A549 (cell line): ENCODE measurements at regions not wholly inside any gene's neighbourhood (a gene's known extent, or its start where the extent isn't known, plus 50 kb on each side); places are given as distances from the start of the nearest gene placed in this dataset.

Experiments
- ATAC-seq, 2 experiments: fragments of 200-7000 bp in 1 of 2; fragments of >200 bp in 1 of 2; cut with Nextera tagmentation in 1 of 2; cut with Tn5 transposase in 1 of 2; 3 replicates each; pipeline versions ENCODE4 v1.8.0 to v1.9.1; 2018 to 2020; ENCODE audit warnings: mild to moderate bottlenecking in 1 of 2, moderate library complexity in 1 of 2
- CTCF ChIA-PET: fragments of 300-600 bp; sonication (Branson Sonifier 250); formaldehyde crosslinking; extraction: SDS; loops from one replicate; lab custom pipeline; 2021; ENCODE audit warnings: antibody characterized with exemption, inconsistent platforms; lab: Yijun Ruan, JAX
- POLR2A ChIA-PET: fragments of 350-600 bp; formaldehyde crosslinking; extraction: SDS; loops from one replicate; lab custom pipeline; 2021; ENCODE audit warnings: antibody characterized with exemption, inconsistent platforms; lab: Yijun Ruan, JAX
- DNase-seq, 2 experiments: peaks; one replicate each; pipeline versions ENCODE4 v3.0.0 to v3.0.0-alpha.2; 2011 to 2016; ENCODE audit warnings: low read depth in 1 of 2, low spot score in 1 of 2
- FAIRE-seq: peaks from 2 replicates; lab custom pipeline; 2011; peaks lifted over from hg19 to GRCh38; lab: Jason Lieb, UNC
- H3K27ac ChIP-seq, 2 experiments: fragments of >200 bp; sonication (Bioruptor Twin); formaldehyde crosslinking; 3 replicates each; pipeline ENCODE4 v1.5.1; 2016 to 2017
- H3K4me1 ChIP-seq: fragments of >200 bp; sonication (Bioruptor Twin); formaldehyde crosslinking; 3 replicates; pipeline ENCODE4 v1.6.1; 2016
- H3K4me2 ChIP-seq: fragments of >200 bp; sonication (Bioruptor Twin); formaldehyde crosslinking; 3 replicates; pipeline ENCODE4 v1.6.1; 2016
- H3K4me3 ChIP-seq: fragments of >200 bp; sonication (Bioruptor Twin); formaldehyde crosslinking; 3 replicates; pipeline ENCODE4 v1.5.1; 2016
- H3K9me3 ChIP-seq: fragments of >200 bp; sonication (Bioruptor Twin); formaldehyde crosslinking; 3 replicates; pipeline ENCODE4 v1.6.1; 2016
- CBX2 ChIP-seq: fragments of 200-600 bp; sonication (generic); IDR thresholded peaks from 2 replicates; pipeline ENCODE4 v1.6.1; 2016; ENCODE audit warnings: low read depth, mild to moderate bottlenecking, borderline replicate concordance
- CHD2 ChIP-seq: fragments of 150-350 bp; IDR thresholded peaks from 2 replicates; pipeline ENCODE4 v1.6.1; 2014; ENCODE audit warnings: low read length; ENCODE audit not compliant: partially characterized antibody
- EHMT2 ChIP-seq: fragments of 200-600 bp; sonication (generic); IDR thresholded peaks from 2 replicates; pipeline ENCODE4 v1.6.1; 2016; ENCODE audit warnings: antibody characterized with exemption, low read depth, mild to moderate bottlenecking, moderate library complexity
- ESRRA ChIP-seq: fragments of 150-350 bp; IDR thresholded peaks from 2 replicates; pipeline ENCODE4 v1.6.1; 2014; ENCODE audit warnings: mild to moderate bottlenecking, low read length, borderline replicate concordance
- FOSL2 ChIP-seq, 2 experiments: fragments of 450-650 bp in 1 of 2; fragments of >200 bp in 1 of 2; sonication (Bioruptor Twin) in 1 of 2; formaldehyde crosslinking; IDR thresholded peaks; 2 replicates each; pipeline versions ENCODE4 v1.5.0 to v1.6.1; 2016 to 2020; ENCODE audit warnings: mild to moderate bottlenecking in 1 of 2, moderate library complexity in 1 of 2
- HEYL ChIP-seq: fragments of 250-450 bp; sonication (Bioruptor Pico); IDR thresholded peaks from 2 replicates; pipeline ENCODE4 v1.8.0; 2021; ENCODE audit warnings: mild to moderate bottlenecking, moderate library complexity
- HOXB5 ChIP-seq: fragments of 250-450 bp; sonication (Bioruptor Pico); IDR thresholded peaks from 2 replicates; pipeline ENCODE4 v1.5.0; 2020; ENCODE audit warnings: mild to moderate bottlenecking, moderate library complexity
- KDM1A ChIP-seq: fragments of 200-600 bp; sonication (generic); IDR thresholded peaks from 2 replicates; pipeline ENCODE4 v1.6.1; 2016; ENCODE audit warnings: low read depth, mild to moderate bottlenecking
- KDM5A ChIP-seq: fragments of 200-600 bp; sonication (generic); IDR thresholded peaks from 2 replicates; pipeline ENCODE4 v1.6.1; 2016; ENCODE audit warnings: antibody characterized with exemption, mild to moderate bottlenecking
- MAFK ChIP-seq: fragments of 450-650 bp; IDR thresholded peaks from 2 replicates; pipeline ENCODE4 v1.6.1; 2014; ENCODE audit not compliant: partially characterized antibody
- MAZ ChIP-seq: fragments of 150-350 bp; IDR thresholded peaks from 2 replicates; pipeline ENCODE4 v1.6.1; 2014; ENCODE audit warnings: antibody characterized with exemption, low read depth, low read length, borderline replicate concordance
- NPAS2 ChIP-seq: fragments of 250-450 bp; sonication (Bioruptor Pico); IDR thresholded peaks from 2 replicates; pipeline ENCODE4 v1.8.0; 2022; ENCODE audit warnings: mild to moderate bottlenecking, moderate library complexity, borderline replicate concordance
- PHF8 ChIP-seq: fragments of 200-600 bp; sonication (generic); IDR thresholded peaks from 2 replicates; pipeline ENCODE4 v1.6.1; 2016; ENCODE audit warnings: low read depth, mild to moderate bottlenecking, antibody characterized with exemption, moderate library complexity, borderline replicate concordance
- POLR2A ChIP-seq: IDR thresholded peaks from 2 replicates; pipeline ENCODE4 v1.6.1; 2012; ENCODE audit warnings: mild to moderate bottlenecking, low read length
- RAD21 ChIP-seq, 2 experiments: fragments of >200 bp in 1 of 2; sonication (Bioruptor Twin) in 1 of 2; formaldehyde crosslinking in 1 of 2; IDR thresholded peaks in 1 of 2; conservative IDR thresholded peaks in 1 of 2; 2 replicates in 1 of 2; 3 replicates in 1 of 2; pipeline ENCODE4 v1.6.1; 2012 to 2018; ENCODE audit warnings: inconsistent platforms in 1 of 2
- RARB ChIP-seq: fragments of 250-450 bp; sonication (Bioruptor Pico); IDR thresholded peaks from 2 replicates; pipeline ENCODE4 v1.8.0; 2021; ENCODE audit warnings: mild to moderate bottlenecking, moderate library complexity
- RCOR1 ChIP-seq: fragments of 150-350 bp; IDR thresholded peaks from 2 replicates; pipeline ENCODE4 v1.6.1; 2014; ENCODE audit warnings: antibody characterized with exemption, low read length, low read depth
- SMC3 ChIP-seq: fragments of >200 bp; sonication (Bioruptor Twin); formaldehyde crosslinking; IDR thresholded peaks from 3 replicates; pipeline ENCODE4 v1.6.1; 2018; ENCODE audit warnings: inconsistent platforms
- TFCP2L1 ChIP-seq: fragments of 250-450 bp; sonication (Bioruptor Pico); IDR thresholded peaks from 2 replicates; pipeline ENCODE4 v1.5.0; 2021; ENCODE audit warnings: mild to moderate bottlenecking
- ZC3H11A ChIP-seq: fragments of 450-650 bp; IDR thresholded peaks from 2 replicates; pipeline ENCODE4 v1.6.1; 2014; ENCODE audit warnings: antibody characterized with exemption, mild to moderate bottlenecking
- ZFP36 ChIP-seq: fragments of 450-650 bp; IDR thresholded peaks from 2 replicates; pipeline ENCODE4 v1.6.1; 2014; ENCODE audit warnings: borderline replicate concordance; ENCODE audit not compliant: partially characterized antibody
- ZSCAN20 ChIP-seq: fragments of 250-450 bp; sonication (Bioruptor Pico); IDR thresholded peaks from 2 replicates; pipeline ENCODE4 v1.8.0; 2022; ENCODE audit warnings: mild to moderate bottlenecking, moderate library complexity
- WGBS: methylation state at CpG from one replicate; pipeline ENCODE4 v1.1.6; 2017; ENCODE audit errors: missing lambda C conversion rate; 5-methylcytosine and 5-hydroxymethylcytosine counted together
- TF ChIP-seq, protein P1 (sequence below): IDR thresholded peaks from 2 replicates; pipeline ENCODE4 v1.6.1; 2012
- TF ChIP-seq, protein P2 (sequence below): fragments of 250-450 bp; sonication (Bioruptor Pico); IDR thresholded peaks from 2 replicates; pipeline ENCODE4 v1.5.0; 2020; ENCODE audit warnings: low read depth, mild to moderate bottlenecking, moderate library complexity
- TF ChIP-seq, protein P3 (sequence below): fragments of 450-650 bp; IDR thresholded peaks from 2 replicates; pipeline ENCODE4 v1.6.1; 2014; ENCODE audit warnings: antibody characterized with exemption
- TF ChIP-seq, protein P4 (sequence below): fragments of 150-350 bp; IDR thresholded peaks from 2 replicates; pipeline ENCODE4 v1.6.1; 2014; ENCODE audit warnings: low read depth, mild to moderate bottlenecking, low read length
- TF ChIP-seq, protein P5 (sequence below): fragments of >200 bp; sonication (Bioruptor Twin); formaldehyde crosslinking; IDR thresholded peaks from 3 replicates; pipeline ENCODE4 v1.6.1; 2016
- TF ChIP-seq, protein P6 (sequence below): IDR thresholded peaks from 2 replicates; pipeline ENCODE4 v1.6.1; 2012
- TF ChIP-seq, protein P7 (sequence below): fragments of >200 bp; sonication (Bioruptor Twin); formaldehyde crosslinking; IDR thresholded peaks from 3 replicates; pipeline ENCODE4 v1.5.1; 2016

DNA sequence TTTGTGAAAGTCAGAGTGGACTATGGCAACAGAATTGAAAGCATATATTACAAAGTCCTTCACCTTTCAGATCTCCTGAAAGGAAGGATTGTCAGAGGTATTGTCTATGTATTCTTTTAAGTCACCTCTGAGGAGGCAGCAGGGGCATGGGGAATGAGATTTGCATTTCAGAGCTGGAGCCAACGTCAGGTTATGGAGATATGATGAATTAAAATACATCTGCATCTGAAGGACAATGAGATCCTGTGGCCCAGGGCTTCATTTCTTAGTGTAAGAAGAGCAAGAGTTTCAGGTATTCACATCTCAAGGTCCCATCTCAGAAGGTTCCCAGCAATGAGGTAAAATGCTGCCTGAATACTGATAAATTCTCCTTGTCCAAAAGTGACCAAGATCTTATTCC is 695.8 kb downstream of the TUSC7 start:
- TF ChIP-seq ZC3H11A (no peak), SMC3 (no peak), ZFP36 (no peak), CBX2 (no peak), TFCP2L1 (CRISPR knock-in tag) (no peak), KDM5A (no peak), MAZ (no peak), HOXB5 (no peak), POLR2A (no peak), EHMT2 (no peak), MAFK (no peak), FOSL2 (IDR thresholded peaks at IDR 0.05) (no peak), FOSL2 (CRISPR knock-in tag; IDR thresholded peaks at IDR 0.05) (no peak)
- TF ChIP-seq, protein P1, sequence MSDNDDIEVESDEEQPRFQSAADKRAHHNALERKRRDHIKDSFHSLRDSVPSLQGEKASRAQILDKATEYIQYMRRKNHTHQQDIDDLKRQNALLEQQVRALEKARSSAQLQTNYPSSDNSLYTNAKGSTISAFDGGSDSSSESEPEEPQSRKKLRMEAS, result no peak
- TF ChIP-seq, protein P2, sequence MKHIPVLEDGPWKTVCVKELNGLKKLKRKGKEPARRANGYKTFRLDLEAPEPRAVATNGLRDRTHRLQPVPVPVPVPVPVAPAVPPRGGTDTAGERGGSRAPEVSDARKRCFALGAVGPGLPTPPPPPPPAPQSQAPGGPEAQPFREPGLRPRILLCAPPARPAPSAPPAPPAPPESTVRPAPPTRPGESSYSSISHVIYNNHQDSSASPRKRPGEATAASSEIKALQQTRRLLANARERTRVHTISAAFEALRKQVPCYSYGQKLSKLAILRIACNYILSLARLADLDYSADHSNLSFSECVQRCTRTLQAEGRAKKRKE (CRISPR knock-in tag), result no peak
- TF ChIP-seq, protein P3, sequence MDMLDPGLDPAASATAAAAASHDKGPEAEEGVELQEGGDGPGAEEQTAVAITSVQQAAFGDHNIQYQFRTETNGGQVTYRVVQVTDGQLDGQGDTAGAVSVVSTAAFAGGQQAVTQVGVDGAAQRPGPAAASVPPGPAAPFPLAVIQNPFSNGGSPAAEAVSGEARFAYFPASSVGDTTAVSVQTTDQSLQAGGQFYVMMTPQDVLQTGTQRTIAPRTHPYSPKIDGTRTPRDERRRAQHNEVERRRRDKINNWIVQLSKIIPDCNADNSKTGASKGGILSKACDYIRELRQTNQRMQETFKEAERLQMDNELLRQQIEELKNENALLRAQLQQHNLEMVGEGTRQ, result no peak
- Histone ChIP-seq H3K4me2 (no peak overlapping the region), H3K27ac (no peak overlapping the region), H3K4me3 (no peak overlapping the region), H3K9me3 (no peaks in the 10 kb centered on the region), H3K4me1 (peaks cover 3% of the 10 kb centered on the region; the same call in 1 of the 3 replicates)
- ATAC-seq (no peak), FAIRE-seq (no peak), DNase-seq (no peak)
- WGBS, result 29% methylated on average over 1 of the region's 1 CpG
- CTCF ChIA-PET, result no interaction called here
- POLR2A ChIA-PET, result no interaction called here

DNA sequence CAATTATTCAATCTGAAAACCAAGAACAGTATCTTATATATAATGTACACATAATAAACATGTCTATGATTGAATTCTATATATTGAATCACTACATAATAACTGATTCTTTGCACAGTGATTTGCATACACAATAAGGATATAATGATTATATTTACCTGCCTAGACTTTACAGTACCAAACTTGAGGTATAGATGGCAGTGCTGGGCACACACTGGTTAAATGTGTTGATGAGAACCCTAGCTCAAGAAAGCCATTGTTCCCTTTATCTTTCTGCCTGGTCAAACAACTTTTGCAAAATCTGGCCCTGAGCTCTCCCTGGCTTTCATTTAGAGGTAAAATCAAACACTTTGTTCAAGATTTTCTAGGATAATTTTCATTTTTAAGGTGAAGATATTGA is 697.7 kb downstream of the TUSC7 start:
- no peak for FAIRE-seq
- Histone ChIP-seq H3K9me3 (no peaks in the 10 kb centered on the region), H3K4me3 (no peak overlapping the region), H3K4me1 (peaks cover 3% of the 10 kb centered on the region; the same call in 1 of the 3 replicates), H3K27ac (no peak overlapping the region), H3K4me2 (no peak overlapping the region)
- peak; percentile 30 to 37 for DNase-seq
- ChIA-PET POLR2A (no interaction called here), CTCF (interaction anchor here (1.0 to 1.6 kb wide), 3 partner anchors 19 to 142 kb away, joined by 3 to 4 read pairs (median 3); no protein-coding TSS in a partner anchor)
- ATAC-seq, result peak in 1 of 2 experiments; percentile 81; a peak in 3 of 6 replicates
- no peak for TF ChIP-seq FOSL2 (IDR thresholded peaks at IDR 0.05)
- TF ChIP-seq FOSL2 (CRISPR knock-in tag; IDR thresholded peaks at IDR 0.05), result no peak
- no peak for TF ChIP-seq HEYL (CRISPR knock-in tag)
- TF ChIP-seq RCOR1, result no peak
- TF ChIP-seq, protein P4, sequence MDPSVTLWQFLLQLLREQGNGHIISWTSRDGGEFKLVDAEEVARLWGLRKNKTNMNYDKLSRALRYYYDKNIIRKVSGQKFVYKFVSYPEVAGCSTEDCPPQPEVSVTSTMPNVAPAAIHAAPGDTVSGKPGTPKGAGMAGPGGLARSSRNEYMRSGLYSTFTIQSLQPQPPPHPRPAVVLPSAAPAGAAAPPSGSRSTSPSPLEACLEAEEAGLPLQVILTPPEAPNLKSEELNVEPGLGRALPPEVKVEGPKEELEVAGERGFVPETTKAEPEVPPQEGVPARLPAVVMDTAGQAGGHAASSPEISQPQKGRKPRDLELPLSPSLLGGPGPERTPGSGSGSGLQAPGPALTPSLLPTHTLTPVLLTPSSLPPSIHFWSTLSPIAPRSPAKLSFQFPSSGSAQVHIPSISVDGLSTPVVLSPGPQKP, result no peak
- TF ChIP-seq, protein P5, sequence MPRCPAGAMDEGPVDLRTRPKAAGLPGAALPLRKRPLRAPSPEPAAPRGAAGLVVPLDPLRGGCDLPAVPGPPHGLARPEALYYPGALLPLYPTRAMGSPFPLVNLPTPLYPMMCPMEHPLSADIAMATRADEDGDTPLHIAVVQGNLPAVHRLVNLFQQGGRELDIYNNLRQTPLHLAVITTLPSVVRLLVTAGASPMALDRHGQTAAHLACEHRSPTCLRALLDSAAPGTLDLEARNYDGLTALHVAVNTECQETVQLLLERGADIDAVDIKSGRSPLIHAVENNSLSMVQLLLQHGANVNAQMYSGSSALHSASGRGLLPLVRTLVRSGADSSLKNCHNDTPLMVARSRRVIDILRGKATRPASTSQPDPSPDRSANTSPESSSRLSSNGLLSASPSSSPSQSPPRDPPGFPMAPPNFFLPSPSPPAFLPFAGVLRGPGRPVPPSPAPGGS, result no peak
- TF ChIP-seq, protein P1, result no peak
- no peak for TF ChIP-seq CHD2
- no peak for TF ChIP-seq RARB
- no peak for TF ChIP-seq NPAS2 (CRISPR knock-in tag)
- TF ChIP-seq SMC3, result 0 out of 3 replicates have a peak, but pooled peaks have one; percentile 21
- no peak for TF ChIP-seq MAZ
- TF ChIP-seq EHMT2, result no peak
- no peak for TF ChIP-seq ESRRA
- no peak for TF ChIP-seq KDM1A
- no peak for TF ChIP-seq PHF8
- TF ChIP-seq RAD21 (conservative IDR thresholded peaks at IDR 0.05 in 1 of 2, IDR thresholded peaks at IDR 0.05 in 1 of 2), result peak; percentile 34 to 56; a peak in 3 of 5 replicates
- no peak for TF ChIP-seq ZSCAN20 (CRISPR knock-in tag)
- TF ChIP-seq, protein P6, sequence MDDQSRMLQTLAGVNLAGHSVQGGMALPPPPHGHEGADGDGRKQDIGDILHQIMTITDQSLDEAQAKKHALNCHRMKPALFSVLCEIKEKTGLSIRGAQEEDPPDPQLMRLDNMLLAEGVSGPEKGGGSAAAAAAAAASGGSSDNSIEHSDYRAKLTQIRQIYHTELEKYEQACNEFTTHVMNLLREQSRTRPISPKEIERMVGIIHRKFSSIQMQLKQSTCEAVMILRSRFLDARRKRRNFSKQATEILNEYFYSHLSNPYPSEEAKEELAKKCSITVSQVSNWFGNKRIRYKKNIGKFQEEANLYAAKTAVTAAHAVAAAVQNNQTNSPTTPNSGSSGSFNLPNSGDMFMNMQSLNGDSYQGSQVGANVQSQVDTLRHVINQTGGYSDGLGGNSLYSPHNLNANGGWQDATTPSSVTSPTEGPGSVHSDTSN, result no peak
- TF ChIP-seq, protein P7, sequence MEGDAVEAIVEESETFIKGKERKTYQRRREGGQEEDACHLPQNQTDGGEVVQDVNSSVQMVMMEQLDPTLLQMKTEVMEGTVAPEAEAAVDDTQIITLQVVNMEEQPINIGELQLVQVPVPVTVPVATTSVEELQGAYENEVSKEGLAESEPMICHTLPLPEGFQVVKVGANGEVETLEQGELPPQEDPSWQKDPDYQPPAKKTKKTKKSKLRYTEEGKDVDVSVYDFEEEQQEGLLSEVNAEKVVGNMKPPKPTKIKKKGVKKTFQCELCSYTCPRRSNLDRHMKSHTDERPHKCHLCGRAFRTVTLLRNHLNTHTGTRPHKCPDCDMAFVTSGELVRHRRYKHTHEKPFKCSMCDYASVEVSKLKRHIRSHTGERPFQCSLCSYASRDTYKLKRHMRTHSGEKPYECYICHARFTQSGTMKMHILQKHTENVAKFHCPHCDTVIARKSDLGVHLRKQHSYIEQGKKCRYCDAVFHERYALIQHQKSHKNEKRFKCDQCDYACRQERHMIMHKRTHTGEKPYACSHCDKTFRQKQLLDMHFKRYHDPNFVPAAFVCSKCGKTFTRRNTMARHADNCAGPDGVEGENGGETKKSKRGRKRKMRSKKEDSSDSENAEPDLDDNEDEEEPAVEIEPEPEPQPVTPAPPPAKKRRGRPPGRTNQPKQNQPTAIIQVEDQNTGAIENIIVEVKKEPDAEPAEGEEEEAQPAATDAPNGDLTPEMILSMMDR, result peak; percentile 28; the same call in 1 of the 3 replicates
